Left kidney (tissue), 1 donor: ENCODE measurements at regions not wholly inside any gene's neighbourhood (a gene's known extent, or its start where the extent isn't known, plus 50 kb on each side); places are given as distances from the start of the nearest gene placed in this dataset.

ENCODE experiments used
- DNase-seq: peaks from one replicate; pipeline ENCODE4 v3.0.0-alpha.2; 2013

- no peak for DNase-seq
Observed at GRCh38 chr5:18111906-18112465, 477.7 kb downstream of the TAF11L14 start.

GRCh38 chr5:18113721-18114120, 479.5 kb downstream of the TAF11L14 start:
- DNase-seq = peak; percentile 10

GRCh38 chr5:18114151-18114757, 480.0 kb downstream of the TAF11L14 start:
- no peak for DNase-seq

- DNase-seq = no peak
Observed at GRCh38 chr5:18117968-18118367, 483.7 kb downstream of the TAF11L14 start.

- DNase-seq = no peak
Observed at GRCh38 chr5:18119156-18119785, 485.0 kb downstream of the TAF11L14 start.

- DNase-seq = no peak
Observed at GRCh38 chr5:18141222-18141621, 507.0 kb downstream of the TAF11L14 start.

GRCh38 chr5:18142831-18143230, 508.6 kb downstream of the TAF11L14 start:
- DNase-seq = peak; percentile 2

GRCh38 chr5:18152671-18153070, 518.4 kb downstream of the TAF11L14 start:
- DNase-seq = peak; percentile 0

- DNase-seq = no peak
Observed at GRCh38 chr5:18158166-18158565, 523.9 kb downstream of the TAF11L14 start.

- DNase-seq = no peak
Observed at GRCh38 chr5:18159331-18159730, 525.1 kb downstream of the TAF11L14 start.

- DNase-seq = no peak
Observed at GRCh38 chr5:18171684-18172083, 537.4 kb downstream of the TAF11L14 start.

GRCh38 chr5:18179579-18179978, 545.3 kb downstream of the TAF11L14 start:
- DNase-seq = no peak

GRCh38 chr5:18181575-18181974, 547.3 kb downstream of the TAF11L14 start:
- DNase-seq = no peak

- no peak for DNase-seq
Observed at GRCh38 chr5:18195910-18196309, 561.6 kb downstream of the TAF11L14 start.

- no peak for DNase-seq
Observed at GRCh38 chr5:18197734-18198133, 563.5 kb downstream of the TAF11L14 start.

GRCh38 chr5:18202164-18202563, 567.9 kb downstream of the TAF11L14 start:
- no peak for DNase-seq

GRCh38 chr5:18203296-18203695, 569.0 kb downstream of the TAF11L14 start:
- DNase-seq = no peak

GRCh38 chr5:18213666-18214065, 579.4 kb downstream of the TAF11L14 start:
- no peak for DNase-seq

- no peak for DNase-seq
Observed at GRCh38 chr5:18216016-18216415, 581.8 kb downstream of the TAF11L14 start.

GRCh38 chr5:18216729-18217128, 582.5 kb downstream of the TAF11L14 start:
- DNase-seq = no peak

GRCh38 chr5:18219241-18219640, 585.0 kb downstream of the TAF11L14 start:
- DNase-seq = no peak

- no peak for DNase-seq
Observed at GRCh38 chr5:18220631-18221030, 586.4 kb downstream of the TAF11L14 start.

GRCh38 chr5:18236386-18236785, 602.1 kb downstream of the TAF11L14 start:
- no peak for DNase-seq

- no peak for DNase-seq
Observed at GRCh38 chr5:18238321-18238720, 604.1 kb downstream of the TAF11L14 start.
